ENCODE measurements at regions not wholly inside any gene's neighbourhood (a gene's known extent, or its start where the extent isn't known, plus 50 kb on each side); places are given as distances from the start of the nearest gene placed in this dataset.

DNA sequence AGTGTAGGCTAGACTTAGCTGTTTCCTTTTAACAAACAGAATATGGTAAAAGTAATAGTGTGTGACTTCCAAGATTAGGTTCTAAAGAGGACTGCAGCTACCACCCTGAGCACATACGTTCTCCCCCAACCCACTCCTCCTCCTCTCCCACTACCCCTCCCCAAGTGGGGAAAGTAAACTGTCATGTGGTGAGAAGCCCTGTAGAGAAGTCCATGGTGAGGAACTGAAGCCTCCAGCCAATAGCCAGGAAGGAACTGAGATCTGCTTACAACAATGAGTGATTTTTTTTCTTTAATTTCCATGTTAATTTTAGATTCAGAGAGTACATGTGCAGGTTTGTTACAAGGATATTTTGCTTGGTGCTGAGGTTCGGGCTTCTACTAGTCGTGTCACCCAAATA is 57.0 kb upstream of the EGLN3 start:
- no peaks in the 10 kb centered on the region for H3F3A ChIP-seq (ENCODE audit: control insufficient read depth, insufficient read depth)
- TF ChIP-seq CTCF (IDR thresholded peaks at IDR 0.05; ENCODE audit: low read depth, low read length, poor library complexity, severe bottlenecking) (no peak), EZH2phosphoT487 (IDR thresholded peaks at IDR 0.05; ENCODE audit: borderline replicate concordance, low read length) (no peak)
- no peaks in the 10 kb centered on the region for H3K27me3 ChIP-seq (ENCODE audit: control insufficient read depth, low read length)
- H3K9me2 ChIP-seq (replicated peaks; ENCODE audit: control insufficient read depth, low read length): no peaks in the 10 kb centered on the region
- H3K79me2 ChIP-seq (ENCODE audit: control insufficient read depth, low read length): no peaks in the 10 kb centered on the region
- no peak overlapping the region for H3K4me3 ChIP-seq (ENCODE audit: low read length)
- H4K20me1 ChIP-seq (ENCODE audit: control insufficient read depth, insufficient read depth, low read depth, low read length): no peaks in the 10 kb centered on the region
- no peaks in the 10 kb centered on the region for H3K4me1 ChIP-seq (ENCODE audit: control insufficient read depth, low read length)
- no peaks in the 10 kb centered on the region for H3K36me3 ChIP-seq (ENCODE audit: control insufficient read depth, low read length)
- no peak overlapping the region for H3K27ac ChIP-seq (ENCODE audit: low read depth, low read length)
- H3K4me2 ChIP-seq (ENCODE audit: low read length): no peak overlapping the region
- no peaks in the 10 kb centered on the region for H3K9me3 ChIP-seq (ENCODE audit: control insufficient read depth, insufficient read depth, low read length)

GRCh38 chr14:34005901-34006300 is 55.0 kb upstream of the EGLN3 start:
- no peak overlapping the region for H3K4me2 ChIP-seq (ENCODE audit: low read length)
- no peaks in the 10 kb centered on the region for H3K36me3 ChIP-seq (ENCODE audit: control insufficient read depth, low read length)
- no peak overlapping the region for H3K27ac ChIP-seq (ENCODE audit: low read depth, low read length)
- H3K9me3 ChIP-seq (ENCODE audit: control insufficient read depth, insufficient read depth, low read length): no peaks in the 10 kb centered on the region
- no peak overlapping the region for H3K4me3 ChIP-seq (ENCODE audit: low read length)
- H3F3A ChIP-seq (ENCODE audit: control insufficient read depth, insufficient read depth): no peaks in the 10 kb centered on the region
- H3K4me1 ChIP-seq (ENCODE audit: control insufficient read depth, low read length): no peaks in the 10 kb centered on the region
- H3K27me3 ChIP-seq (ENCODE audit: control insufficient read depth, low read length): no peaks in the 10 kb centered on the region
- H3K9me2 ChIP-seq (replicated peaks; ENCODE audit: control insufficient read depth, low read length): no peaks in the 10 kb centered on the region
- H4K20me1 ChIP-seq (ENCODE audit: control insufficient read depth, insufficient read depth, low read depth, low read length): no peaks in the 10 kb centered on the region
- no peak for TF ChIP-seq CTCF (IDR thresholded peaks at IDR 0.05; ENCODE audit: low read depth, low read length, poor library complexity, severe bottlenecking)
- no peak for TF ChIP-seq EZH2phosphoT487 (IDR thresholded peaks at IDR 0.05; ENCODE audit: borderline replicate concordance, low read length)
- H3K79me2 ChIP-seq (ENCODE audit: control insufficient read depth, low read length): no peaks in the 10 kb centered on the region

DNA sequence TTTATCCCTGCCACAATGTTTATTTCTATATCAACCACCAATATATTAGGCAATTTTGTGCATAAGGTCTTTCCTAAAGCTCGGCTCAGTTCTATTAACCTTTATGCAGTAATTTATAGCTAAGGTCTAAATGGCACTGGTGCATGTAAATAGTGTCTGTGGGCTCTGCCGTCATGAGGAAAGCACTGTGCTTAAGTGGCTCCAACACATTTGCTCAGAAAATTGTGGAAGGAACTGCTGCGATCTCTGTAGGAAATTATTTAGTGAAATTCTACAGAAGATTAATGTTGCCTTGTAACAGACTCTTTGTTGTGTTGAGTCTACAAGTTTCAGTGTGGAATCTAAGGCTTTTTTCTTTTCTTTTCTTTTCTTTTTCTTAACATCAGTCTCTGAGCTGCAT is 54.0 kb upstream of the EGLN3 start:
- no peaks in the 10 kb centered on the region for H3K4me1 ChIP-seq (ENCODE audit: control insufficient read depth, low read length)
- H3K9me3 ChIP-seq (ENCODE audit: control insufficient read depth, insufficient read depth, low read length): no peaks in the 10 kb centered on the region
- H3K27ac ChIP-seq (ENCODE audit: low read depth, low read length): no peak overlapping the region
- no peak overlapping the region for H3K4me3 ChIP-seq (ENCODE audit: low read length)
- no peaks in the 10 kb centered on the region for H3F3A ChIP-seq (ENCODE audit: control insufficient read depth, insufficient read depth)
- H3K79me2 ChIP-seq (ENCODE audit: control insufficient read depth, low read length): no peaks in the 10 kb centered on the region
- no peaks in the 10 kb centered on the region for H4K20me1 ChIP-seq (ENCODE audit: control insufficient read depth, insufficient read depth, low read depth, low read length)
- no peaks in the 10 kb centered on the region for H3K27me3 ChIP-seq (ENCODE audit: control insufficient read depth, low read length)
- no peaks in the 10 kb centered on the region for H3K9me2 ChIP-seq (replicated peaks; ENCODE audit: control insufficient read depth, low read length)
- H3K4me2 ChIP-seq (ENCODE audit: low read length): no peak overlapping the region
- no peaks in the 10 kb centered on the region for H3K36me3 ChIP-seq (ENCODE audit: control insufficient read depth, low read length)
- TF ChIP-seq CTCF (IDR thresholded peaks at IDR 0.05; ENCODE audit: low read depth, low read length, poor library complexity, severe bottlenecking) (no peak), EZH2phosphoT487 (IDR thresholded peaks at IDR 0.05; ENCODE audit: borderline replicate concordance, low read length) (no peak)

GRCh38 chr14:34003691-34004090 is 52.8 kb upstream of the EGLN3 start:
- no peak overlapping the region for H3K27ac ChIP-seq (ENCODE audit: low read depth, low read length)
- no peaks in the 10 kb centered on the region for H3K9me2 ChIP-seq (replicated peaks; ENCODE audit: control insufficient read depth, low read length)
- no peaks in the 10 kb centered on the region for H3K9me3 ChIP-seq (ENCODE audit: control insufficient read depth, insufficient read depth, low read length)
- H3F3A ChIP-seq (ENCODE audit: control insufficient read depth, insufficient read depth): no peaks in the 10 kb centered on the region
- H3K4me2 ChIP-seq (ENCODE audit: low read length): no peak overlapping the region
- H4K20me1 ChIP-seq (ENCODE audit: control insufficient read depth, insufficient read depth, low read depth, low read length): no peaks in the 10 kb centered on the region
- no peak overlapping the region for H3K4me3 ChIP-seq (ENCODE audit: low read length)
- H3K4me1 ChIP-seq (ENCODE audit: control insufficient read depth, low read length): no peaks in the 10 kb centered on the region
- no peaks in the 10 kb centered on the region for H3K79me2 ChIP-seq (ENCODE audit: control insufficient read depth, low read length)
- H3K27me3 ChIP-seq (ENCODE audit: control insufficient read depth, low read length): no peaks in the 10 kb centered on the region
- no peak for TF ChIP-seq CTCF (IDR thresholded peaks at IDR 0.05; ENCODE audit: low read depth, low read length, poor library complexity, severe bottlenecking)
- TF ChIP-seq EZH2phosphoT487 (IDR thresholded peaks at IDR 0.05; ENCODE audit: borderline replicate concordance, low read length): no peak
- no peaks in the 10 kb centered on the region for H3K36me3 ChIP-seq (ENCODE audit: control insufficient read depth, low read length)
